NOMO-1 (cell line): ENCODE measurements at regions not wholly inside any gene's neighbourhood (a gene's known extent, or its start where the extent isn't known, plus 50 kb on each side); places are given as distances from the start of the nearest gene placed in this dataset.
A peak's percentile ranks its signal among the peaks of the same experiment; 100 is the strongest.

Experiments used
- DNase-seq, 2 experiments: peaks; one replicate each; lab custom pipeline; 2025; ENCODE audit not compliant: unreplicated experiment in 2 of 2; lab: John Stamatoyannopoulos, UW

DNA sequence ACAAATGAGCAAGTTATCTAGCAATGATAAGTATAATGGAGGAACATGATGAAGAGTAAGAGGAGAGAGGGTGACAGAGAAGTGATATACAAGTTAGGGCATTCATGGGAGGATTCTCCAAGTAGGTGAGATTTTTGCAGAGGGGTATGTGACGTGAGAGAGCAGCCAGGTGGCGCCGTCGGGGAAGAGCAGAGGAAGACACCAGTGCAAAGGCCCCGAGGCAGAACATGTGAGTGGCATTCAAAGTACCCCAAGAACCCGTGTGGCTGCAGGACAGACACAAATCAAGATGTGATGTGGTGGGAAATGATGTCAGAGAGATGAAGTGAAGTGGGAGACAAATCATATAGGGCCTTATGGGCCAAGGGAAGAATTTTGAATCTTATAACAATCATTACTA, 81.8 kb upstream of the GRM7 start:
- DNase-seq: no peak

DNA sequence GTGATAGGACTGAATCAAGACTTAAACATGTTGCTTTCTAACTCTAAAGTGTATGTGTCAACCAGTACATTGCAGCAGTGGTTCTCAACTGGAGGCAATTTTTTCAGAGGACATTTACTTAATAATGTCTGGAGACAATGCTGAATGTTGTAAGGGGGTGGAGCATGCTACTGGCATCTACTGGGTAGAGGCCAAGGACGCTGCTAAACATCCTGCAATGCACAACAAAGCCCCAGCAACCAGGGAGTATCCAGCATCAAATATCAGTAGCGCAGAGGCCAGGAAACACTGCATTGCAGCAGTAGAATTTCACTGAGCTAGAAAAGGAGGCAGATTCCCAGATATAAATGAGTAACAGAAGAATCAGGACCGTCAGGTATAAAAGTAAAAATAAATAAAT, 79.8 kb upstream of the GRM7 start:
- DNase-seq: no peak

DNA sequence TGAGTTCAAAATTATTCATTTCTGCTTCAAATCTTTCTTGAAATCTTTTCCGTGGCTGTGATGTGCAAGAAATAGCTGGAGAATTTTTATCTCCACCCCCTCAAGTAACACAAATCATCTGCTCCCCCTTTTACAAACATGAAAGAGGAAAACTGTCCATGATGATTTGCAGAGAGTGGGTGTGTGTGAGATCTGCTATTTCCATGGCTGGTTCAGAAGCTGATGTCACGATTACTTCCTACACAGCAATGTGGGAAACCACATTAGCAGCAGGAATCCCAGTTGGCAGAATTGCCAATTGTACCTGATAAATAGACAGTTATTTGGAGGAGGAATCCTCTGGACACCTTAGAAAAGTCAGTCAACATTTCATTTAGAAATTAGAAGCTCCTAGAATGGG, 75.2 kb upstream of the GRM7 start:
- DNase-seq: no peak

DNA sequence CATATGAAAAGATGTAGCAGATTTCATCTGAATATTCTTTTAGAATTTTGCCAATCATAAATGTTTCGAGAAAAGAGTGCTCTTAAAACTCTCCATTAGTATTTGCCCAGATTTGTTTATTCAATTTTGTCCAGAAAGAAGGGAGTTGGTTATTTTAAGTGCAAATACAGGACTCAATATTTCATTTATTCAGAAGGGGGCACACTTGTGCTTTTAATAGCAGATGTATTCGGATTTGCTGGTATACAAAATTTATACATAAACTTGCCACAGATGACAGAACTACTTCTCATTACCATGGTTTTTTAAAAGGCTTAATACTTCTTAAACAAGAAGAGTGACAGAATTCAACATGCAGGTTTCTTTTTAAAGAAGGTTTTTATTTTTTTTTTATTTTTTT, 69.8 kb upstream of the GRM7 start:
- DNase-seq: no peak

DNA sequence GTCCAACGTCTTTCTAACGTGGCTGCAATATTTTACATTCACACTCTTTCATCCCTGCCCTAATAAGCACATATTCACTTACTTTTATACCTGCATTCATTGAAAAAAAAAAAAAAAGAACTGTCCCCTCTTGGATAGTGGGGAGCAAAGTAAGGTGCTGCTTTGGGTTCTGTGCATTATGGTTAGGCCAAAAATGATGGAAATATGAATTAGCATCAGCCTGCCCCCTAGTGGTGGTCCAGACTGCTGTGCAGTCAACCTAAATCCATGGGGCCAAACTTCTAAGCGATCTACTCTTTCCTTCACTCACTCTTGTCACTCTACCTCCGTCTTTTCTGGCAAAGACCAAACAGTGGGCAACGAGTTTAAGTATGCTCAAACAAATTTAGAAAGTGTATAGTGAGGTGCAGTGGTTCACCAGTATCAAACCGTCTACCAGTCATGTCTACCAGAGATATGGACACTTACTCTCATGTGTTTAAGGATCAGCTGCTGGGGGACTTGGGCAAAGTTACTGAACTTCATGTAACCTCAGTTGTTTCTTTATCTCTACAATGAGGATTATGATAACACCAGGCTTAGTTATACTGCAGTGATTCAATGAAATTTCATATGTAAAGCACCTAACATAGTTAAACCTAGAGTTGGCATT, 61.5 kb upstream of the GRM7 start:
- DNase-seq: peak; percentile 1 to 7

DNA sequence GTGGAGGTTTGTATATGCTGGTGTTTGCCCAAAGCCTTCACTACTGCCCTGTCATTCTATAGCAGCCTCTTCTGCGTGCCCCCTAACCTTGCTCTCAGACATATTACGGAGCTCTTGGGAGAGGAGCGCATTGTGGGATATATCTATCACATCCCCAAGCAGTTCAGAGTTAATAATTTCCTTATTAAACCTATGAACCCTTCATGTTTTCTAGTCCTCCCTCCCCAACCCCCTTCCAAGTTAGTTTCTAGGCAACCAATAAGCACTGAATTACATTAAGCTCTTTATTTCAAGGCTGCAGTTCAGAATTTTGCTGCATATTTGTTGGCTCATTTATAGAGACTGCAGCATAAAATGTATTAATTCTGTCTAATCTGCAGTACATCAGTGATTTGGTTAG, 57.3 kb upstream of the GRM7 start:
- no peak for DNase-seq

DNA sequence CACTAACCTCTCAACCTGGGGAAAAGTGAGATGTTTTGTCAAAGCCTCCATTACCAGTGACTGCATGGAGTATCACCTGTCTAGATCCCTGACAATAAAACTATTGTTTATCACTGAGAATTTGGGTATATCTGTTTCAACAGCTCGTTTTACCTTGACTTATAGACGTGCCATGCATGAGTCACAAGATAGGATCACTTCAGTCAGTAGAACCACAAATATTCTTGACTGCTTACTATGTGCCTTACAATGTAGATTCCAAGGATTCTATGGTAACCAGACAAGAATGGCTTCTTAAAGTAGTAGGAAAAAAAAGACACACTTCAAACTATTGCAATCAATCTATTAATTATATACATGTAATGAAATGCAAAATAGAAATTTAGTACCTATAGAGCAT, 55.7 kb upstream of the GRM7 start:
- no peak for DNase-seq

DNA sequence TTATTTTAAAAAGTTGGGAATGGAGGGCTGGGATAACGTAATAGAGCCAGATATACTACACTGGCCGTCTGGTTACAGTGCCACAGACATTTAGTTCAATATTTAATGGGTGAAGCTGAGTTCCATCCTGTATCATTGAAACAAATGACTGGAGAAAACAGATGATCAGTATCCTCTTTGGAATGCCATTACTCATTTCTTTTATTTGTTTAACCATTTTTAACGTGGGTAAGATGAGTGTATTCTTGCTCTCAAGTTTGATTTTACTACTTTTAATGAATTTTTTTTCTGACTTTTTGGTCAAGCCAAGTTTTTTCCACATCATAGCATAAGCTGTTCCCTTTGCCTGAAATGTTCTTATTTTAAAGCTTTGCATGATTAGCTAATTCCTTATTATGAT, 53.9 kb upstream of the GRM7 start:
- no peak for DNase-seq

DNA sequence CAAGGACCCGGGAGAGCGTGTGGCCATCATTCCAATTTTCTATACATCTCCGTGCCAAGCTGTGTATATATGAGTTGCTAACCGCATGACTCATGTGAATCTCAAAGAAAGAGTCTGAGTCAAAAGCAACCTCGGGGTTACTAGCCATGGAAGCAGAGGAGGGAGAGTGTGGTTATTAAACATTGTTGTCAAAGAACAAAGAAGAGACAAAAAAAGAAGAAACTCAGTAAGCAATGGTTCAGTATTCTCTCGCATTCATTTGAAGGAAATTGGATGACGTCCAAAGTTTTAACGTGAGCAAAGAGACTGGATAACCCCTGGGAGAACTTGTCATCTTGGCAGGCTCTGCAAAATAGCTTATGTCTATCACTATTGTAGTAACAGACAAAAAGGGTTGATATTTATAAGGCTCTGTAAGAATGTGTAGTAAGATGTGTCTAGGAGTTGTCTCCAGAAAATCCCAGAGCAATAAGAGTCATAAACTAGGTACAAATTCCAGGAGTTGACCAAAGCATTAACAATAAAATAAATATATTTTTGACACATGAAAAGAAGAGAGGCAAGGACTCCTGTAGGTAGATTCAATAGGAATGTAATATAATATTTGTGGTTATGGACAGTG, 52.8 kb upstream of the GRM7 start:
- DNase-seq: no peak

DNA sequence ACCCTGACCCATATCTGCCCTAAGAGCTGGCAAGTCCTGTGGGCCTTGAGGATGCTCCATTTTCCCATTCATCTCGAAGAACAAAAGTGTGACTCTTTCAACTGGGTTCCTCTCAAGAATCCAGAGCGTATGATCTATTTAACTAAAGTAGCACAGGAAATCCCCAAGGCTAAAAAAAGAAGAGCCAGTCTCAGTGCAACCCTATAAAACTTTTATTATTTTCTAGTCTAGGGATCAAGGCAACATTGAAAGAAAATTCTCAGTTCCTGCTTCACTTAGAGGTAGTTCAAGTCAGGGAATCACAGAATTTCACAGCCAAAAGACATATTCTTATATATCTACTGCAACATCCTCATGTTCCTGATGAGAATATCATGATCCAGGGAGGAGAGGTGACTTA, 51.6 kb upstream of the GRM7 start:
- DNase-seq: no peak
